ENCODE measurements at regions not wholly inside any gene's neighbourhood (a gene's known extent, or its start where the extent isn't known, plus 50 kb on each side); places are given as distances from the start of the nearest gene placed in this dataset.
"Not testable (repeated sequence)": the region's sequence is repeated elsewhere in the genome, so short reads cannot be mapped to it uniquely, and the experiment has no call there.

GRCh38 chr18:30852980-30853379, 189.6 kb downstream of the DSC3 start:
- Histone ChIP-seq H4K8ac (ENCODE audit: low read depth, low read length) (no peak overlapping the region), H3K27me3 (ENCODE audit: insufficient read depth, low read length) (no peaks in the 10 kb centered on the region), H3K4me2 (ENCODE audit: low read length) (no peak overlapping the region), H3K9ac (ENCODE audit: low read length) (no peak overlapping the region), H4K91ac (ENCODE audit: low read depth, low read length) (no peak overlapping the region), H2BK5ac (ENCODE audit: low read depth, low read length, poor library complexity) (no peak overlapping the region), H3K4me1 (ENCODE audit: control insufficient read depth in 1 of 2, insufficient read depth in 2 of 2, low read length in 2 of 2) (no peaks in the 10 kb centered on the region), H4K12ac (ENCODE audit: low read depth, low read length) (no peak overlapping the region), H2BK12ac (ENCODE audit: low read length) (no peak overlapping the region), H3K79me2 (ENCODE audit: control insufficient read depth, insufficient read depth, low read length, poor library complexity) (no peaks in the 10 kb centered on the region), H3K4me3 (ENCODE audit: low read depth, low read length) (no peak overlapping the region), H2AK5ac (ENCODE audit: low read length) (no peak overlapping the region), H3K18ac (ENCODE audit: low read length) (no peak overlapping the region), H3K23ac (ENCODE audit: low read length) (no peak overlapping the region), H3K4ac (ENCODE audit: low read depth, low read length) (no peak overlapping the region), H3K27ac (ENCODE audit: low read depth, low read length) (no peak overlapping the region), H3K36me3 (ENCODE audit: control insufficient read depth in 1 of 2, insufficient read depth in 2 of 2, low read length in 2 of 2) (no peaks in the 10 kb centered on the region), H3K79me1 (ENCODE audit: low read length) (no peaks in the 10 kb centered on the region), H3K9me3 (ENCODE audit: insufficient read depth, low read depth, low read length) (peaks cover 1% of the 10 kb centered on the region), H2AFZ (ENCODE audit: insufficient read depth, low read length, poor library complexity) (no peak overlapping the region), H3K14ac (ENCODE audit: low read length) (no peak overlapping the region), H2BK120ac (ENCODE audit: insufficient read depth, low read length, poor library complexity) (no peak overlapping the region)
- DNase-seq = no peak

- H2AK5ac ChIP-seq (ENCODE audit: low read length) = no peak overlapping the region
- H3K4me3 ChIP-seq (ENCODE audit: low read depth, low read length) = no peak overlapping the region
- H3K4me2 ChIP-seq (ENCODE audit: low read length) = no peak overlapping the region
- H3K9me3 ChIP-seq (ENCODE audit: insufficient read depth, low read depth, low read length) = peaks cover 1% of the 10 kb centered on the region
- no peak overlapping the region for H2BK12ac ChIP-seq (ENCODE audit: low read length)
- H2BK120ac ChIP-seq (ENCODE audit: insufficient read depth, low read length, poor library complexity) = no peak overlapping the region
- H3K27ac ChIP-seq (ENCODE audit: low read depth, low read length) = no peak overlapping the region
- H2BK5ac ChIP-seq (ENCODE audit: low read depth, low read length, poor library complexity) = no peak overlapping the region
- H3K14ac ChIP-seq (ENCODE audit: low read length) = no peak overlapping the region
- no peak overlapping the region for H4K91ac ChIP-seq (ENCODE audit: low read depth, low read length)
- no peaks in the 10 kb centered on the region for H3K36me3 ChIP-seq (ENCODE audit: control insufficient read depth in 1 of 2, insufficient read depth in 2 of 2, low read length in 2 of 2)
- no peak overlapping the region for H3K4ac ChIP-seq (ENCODE audit: low read depth, low read length)
- no peaks in the 10 kb centered on the region for H3K27me3 ChIP-seq (ENCODE audit: insufficient read depth, low read length)
- H3K9ac ChIP-seq (ENCODE audit: low read length) = no peak overlapping the region
- no peak overlapping the region for H3K18ac ChIP-seq (ENCODE audit: low read length)
- no peaks in the 10 kb centered on the region for H3K4me1 ChIP-seq (ENCODE audit: control insufficient read depth in 1 of 2, insufficient read depth in 2 of 2, low read length in 2 of 2)
- H2AFZ ChIP-seq (ENCODE audit: insufficient read depth, low read length, poor library complexity) = no peak overlapping the region
- no peak for DNase-seq
- H3K79me1 ChIP-seq (ENCODE audit: low read length) = no peaks in the 10 kb centered on the region
- no CpG with 5 or more reads among the region's 2 CpGs for WGBS (ENCODE audit: extremely low coverage, insufficient coverage, insufficient read length)
- no peak overlapping the region for H3K23ac ChIP-seq (ENCODE audit: low read length)
- H4K12ac ChIP-seq (ENCODE audit: low read depth, low read length) = no peak overlapping the region
- no peak overlapping the region for H4K8ac ChIP-seq (ENCODE audit: low read depth, low read length)
- no peaks in the 10 kb centered on the region for H3K79me2 ChIP-seq (ENCODE audit: control insufficient read depth, insufficient read depth, low read length, poor library complexity)
Observed at GRCh38 chr18:30852541-30852940, 190.0 kb downstream of the DSC3 start.

- H4K12ac ChIP-seq (ENCODE audit: low read depth, low read length); H3K27ac ChIP-seq (ENCODE audit: low read depth, low read length); H4K91ac ChIP-seq (ENCODE audit: low read depth, low read length); H3K27me3 ChIP-seq (ENCODE audit: insufficient read depth, low read length); H3K23ac ChIP-seq (ENCODE audit: low read length); DNase-seq; H2AK5ac ChIP-seq (ENCODE audit: low read length); H3K9me3 ChIP-seq (ENCODE audit: insufficient read depth, low read depth, low read length); H3K4me2 ChIP-seq (ENCODE audit: low read length); H3K14ac ChIP-seq (ENCODE audit: low read length); H2AFZ ChIP-seq (ENCODE audit: insufficient read depth, low read length, poor library complexity); H3K36me3 ChIP-seq (ENCODE audit: control insufficient read depth in 1 of 2, insufficient read depth in 2 of 2, low read length in 2 of 2); H2BK12ac ChIP-seq (ENCODE audit: low read length); H2BK5ac ChIP-seq (ENCODE audit: low read depth, low read length, poor library complexity); H3K18ac ChIP-seq (ENCODE audit: low read length); H3K79me1 ChIP-seq (ENCODE audit: low read length); H2BK120ac ChIP-seq (ENCODE audit: insufficient read depth, low read length, poor library complexity); H3K4me1 ChIP-seq (ENCODE audit: control insufficient read depth in 1 of 2, insufficient read depth in 2 of 2, low read length in 2 of 2); H3K4ac ChIP-seq (ENCODE audit: low read depth, low read length); H3K4me3 ChIP-seq (ENCODE audit: low read depth, low read length); H4K8ac ChIP-seq (ENCODE audit: low read depth, low read length); H3K9ac ChIP-seq (ENCODE audit: low read length); H3K79me2 ChIP-seq (ENCODE audit: control insufficient read depth, insufficient read depth, low read length, poor library complexity): not testable (repeated sequence)
- no CpG with 5 or more reads among the region's 25 CpGs for WGBS (ENCODE audit: extremely low coverage, insufficient coverage, insufficient read length)
Observed at GRCh38 chr18:30839056-30839561, 203.4 kb downstream of the DSC3 start.

- H3K79me1 ChIP-seq (ENCODE audit: low read length) = no peaks in the 10 kb centered on the region
- no peak overlapping the region for H3K27ac ChIP-seq (ENCODE audit: low read depth, low read length)
- no peaks in the 10 kb centered on the region for H3K4me1 ChIP-seq (ENCODE audit: control insufficient read depth in 1 of 2, insufficient read depth in 2 of 2, low read length in 2 of 2)
- no peak overlapping the region for H3K4ac ChIP-seq (ENCODE audit: low read depth, low read length)
- H2AK5ac ChIP-seq (ENCODE audit: low read length) = no peak overlapping the region
- H2BK120ac ChIP-seq (ENCODE audit: insufficient read depth, low read length, poor library complexity) = no peak overlapping the region
- WGBS (ENCODE audit: extremely low coverage, insufficient coverage, insufficient read length) = no CpG with 5 or more reads among the region's 2 CpGs
- no peak overlapping the region for H3K9ac ChIP-seq (ENCODE audit: low read length)
- no peak overlapping the region for H4K91ac ChIP-seq (ENCODE audit: low read depth, low read length)
- no peaks in the 10 kb centered on the region for H3K9me3 ChIP-seq (ENCODE audit: insufficient read depth, low read depth, low read length)
- H3K36me3 ChIP-seq (ENCODE audit: control insufficient read depth in 1 of 2, insufficient read depth in 2 of 2, low read length in 2 of 2) = no peaks in the 10 kb centered on the region
- no peaks in the 10 kb centered on the region for H3K27me3 ChIP-seq (ENCODE audit: insufficient read depth, low read length)
- no peak overlapping the region for H2BK5ac ChIP-seq (ENCODE audit: low read depth, low read length, poor library complexity)
- no peak overlapping the region for H3K18ac ChIP-seq (ENCODE audit: low read length)
- H2BK12ac ChIP-seq (ENCODE audit: low read length) = no peak overlapping the region
- no peak overlapping the region for H4K12ac ChIP-seq (ENCODE audit: low read depth, low read length)
- no peak for DNase-seq
- no peak overlapping the region for H4K8ac ChIP-seq (ENCODE audit: low read depth, low read length)
- H3K14ac ChIP-seq (ENCODE audit: low read length) = no peak overlapping the region
- H3K79me2 ChIP-seq (ENCODE audit: control insufficient read depth, insufficient read depth, low read length, poor library complexity) = no peaks in the 10 kb centered on the region
- no peak overlapping the region for H3K4me3 ChIP-seq (ENCODE audit: low read depth, low read length)
- no peak overlapping the region for H2AFZ ChIP-seq (ENCODE audit: insufficient read depth, low read length, poor library complexity)
- no peak overlapping the region for H3K4me2 ChIP-seq (ENCODE audit: low read length)
- no peak overlapping the region for H3K23ac ChIP-seq (ENCODE audit: low read length)
Observed at GRCh38 chr18:30828700-30829099, 213.8 kb downstream of the DSC3 start.
